B cell (primary cell): ENCODE measurements at regions not wholly inside any gene's neighbourhood (a gene's known extent, or its start where the extent isn't known, plus 50 kb on each side); places are given as distances from the start of the nearest gene placed in this dataset.

Experiments used
- ATAC-seq: fragments of 200-7000 bp; cut with Tn5 transposase; one replicate; pipeline ENCODE4 v1.10.0; 2021; ENCODE audit warnings: low read depth, mild to moderate bottlenecking, moderate number of reproducible peaks, moderate library complexity
- CTCF ChIA-PET: fragments of 350-600 bp; sonication (Branson Sonifier 250); formaldehyde crosslinking; loops from one replicate; lab custom pipeline; 2021; ENCODE audit warnings: antibody characterized with exemption, inconsistent platforms; lab: Charles Lee
- POLR2A ChIA-PET: fragments of 350-600 bp; sonication (Branson Sonifier 250); formaldehyde crosslinking; loops from one replicate; lab custom pipeline; 2021; ENCODE audit warnings: antibody characterized with exemption; lab: Charles Lee
- DNase-seq: peaks from one replicate; pipeline ENCODE4 v3.0.0; 2013
- H2AFZ ChIP-seq: 2 replicates; pipeline ENCODE4 v1.6.1; 2012; ENCODE audit warnings: mild to moderate bottlenecking, low read depth, low read length; ENCODE audit not compliant: insufficient read depth, poor library complexity, severe bottlenecking
- H3K27ac ChIP-seq, 2 donors: 1 replicate in 1 of 2; 2 replicates in 1 of 2; pipeline ENCODE4 v1.5.1; 2012 to 2013; ENCODE audit warnings: low read length in 2 of 2, mild to moderate bottlenecking in 2 of 2, moderate library complexity in 1 of 2
- H3K27me3 ChIP-seq, 4 experiments: fragments of 200-600 bp in 1 of 4; sonication (generic) in 1 of 4; replicated peaks in 1 of 4; 1 replicate in 2 of 4; 2 replicates in 2 of 4; pipeline versions ENCODE4 v1.6.1 to v1.7.0; 2013 to 2016; ENCODE audit warnings: low read length in 3 of 4, mild to moderate bottlenecking in 2 of 4, mixed read lengths in 1 of 4, moderate library complexity in 1 of 4; ENCODE audit not compliant: insufficient read depth in 4 of 4, control insufficient read depth in 3 of 4; ENCODE audit errors: control extremely low read depth in 1 of 4
- H3K36me3 ChIP-seq, 2 experiments: replicated peaks in 1 of 2; 1 replicate in 1 of 2; 2 replicates in 1 of 2; pipeline versions ENCODE4 v1.6.1 to v1.7.1; 2013; ENCODE audit warnings: low read length in 1 of 2; ENCODE audit not compliant: insufficient read depth in 2 of 2, control insufficient read depth in 1 of 2; ENCODE audit errors: control extremely low read depth in 1 of 2, extremely low read depth in 1 of 2
- H3K4me1 ChIP-seq, 2 donors: fragments of 200-600 bp in 1 of 2; sonication (generic) in 1 of 2; 1 replicate in 1 of 2; 2 replicates in 1 of 2; pipeline versions ENCODE4 v1.5.1 to v1.6.1; 2013 to 2017; ENCODE audit warnings: low read length in 2 of 2; ENCODE audit not compliant: control insufficient read depth in 2 of 2, insufficient read depth in 2 of 2
- H3K4me2 ChIP-seq: replicated peaks from 2 replicates; pipeline ENCODE3; 2012; ENCODE audit warnings: mild to moderate bottlenecking, low read depth, low read length; ENCODE audit not compliant: poor library complexity, severe bottlenecking
- H3K4me3 ChIP-seq, 5 experiments: fragments of 200-600 bp in 1 of 5; sonication (generic) in 1 of 5; 1 replicate in 3 of 5; 2 replicates in 2 of 5; pipeline versions ENCODE4 v1.5.1 to v1.7.0; 2011 to 2016; ENCODE audit warnings: low read length in 4 of 5, mild to moderate bottlenecking in 4 of 5, low read depth in 2 of 5, control low read depth in 1 of 5, moderate library complexity in 1 of 5; ENCODE audit not compliant: insufficient read depth in 1 of 5; ENCODE audit errors: control extremely low read depth in 1 of 5, extremely low read depth in 1 of 5
- H3K79me2 ChIP-seq: fragments of 200-600 bp; sonication (generic); one replicate; pipeline ENCODE4 v1.6.0; 2016; ENCODE audit warnings: low read length; ENCODE audit not compliant: control insufficient read depth, insufficient read depth
- H3K9ac ChIP-seq: fragments of 200-600 bp; sonication (generic); 2 replicates; pipeline ENCODE4 v1.6.1; 2017; ENCODE audit warnings: mild to moderate bottlenecking, low read length, moderate library complexity
- H3K9me3 ChIP-seq, 3 donors: one replicate each; pipeline versions ENCODE4 v1.6.1 to v1.7.1; 2013; ENCODE audit warnings: low read length in 2 of 3; ENCODE audit not compliant: control insufficient read depth in 2 of 3, insufficient read depth in 1 of 3; ENCODE audit errors: control extremely low read depth in 1 of 3
- H4K20me1 ChIP-seq: 2 replicates; pipeline ENCODE4 v1.6.0; 2012; ENCODE audit warnings: mild to moderate bottlenecking, low read length; ENCODE audit not compliant: insufficient read depth, control insufficient read depth, poor library complexity, severe bottlenecking
- H3K27ac Mint-ChIP-seq: one replicate; pipeline ENCODE4 v1.8.0; 2021; ENCODE audit warnings: mixed read lengths
- H3K27me3 Mint-ChIP-seq: one replicate; pipeline ENCODE4 v1.8.0; 2021; ENCODE audit warnings: mixed read lengths
- H3K4me1 Mint-ChIP-seq: one replicate; pipeline ENCODE4 v1.8.0; 2021; ENCODE audit warnings: mixed read lengths
- H3K4me3 Mint-ChIP-seq: one replicate; pipeline ENCODE4 v1.8.0; 2021; ENCODE audit warnings: mixed read lengths
- H3K9me3 Mint-ChIP-seq: one replicate; pipeline ENCODE4 v1.8.0; 2022; ENCODE audit warnings: mixed read lengths; ENCODE audit not compliant: insufficient read depth
- CTCF ChIP-seq: fragments of 200-600 bp; IDR thresholded peaks from one replicate; pipeline ENCODE4 v1.8.0; 2022; ENCODE audit warnings: antibody characterized with exemption, mild to moderate bottlenecking
- EZH2 ChIP-seq: IDR thresholded peaks from 2 replicates; pipeline ENCODE4 v1.6.1; 2012; ENCODE audit warnings: borderline replicate concordance, low read depth, mild to moderate bottlenecking, moderate library complexity, low read length; ENCODE audit not compliant: insufficient read depth, poor library complexity, severe bottlenecking
- WGBS: methylation state at CpG from one replicate; pipeline ENCODE4 v1.1.5; 2013; ENCODE audit warnings: missing lambda C conversion rate; ENCODE audit not compliant: insufficient coverage; 5-methylcytosine and 5-hydroxymethylcytosine counted together
- intact Hi-C: fragments of 100-400 bp; cut with micrococcal nuclease; formaldehyde crosslinking; loops from one replicate; pipeline ENCODE4 v1.10.0; 2022

DNA sequence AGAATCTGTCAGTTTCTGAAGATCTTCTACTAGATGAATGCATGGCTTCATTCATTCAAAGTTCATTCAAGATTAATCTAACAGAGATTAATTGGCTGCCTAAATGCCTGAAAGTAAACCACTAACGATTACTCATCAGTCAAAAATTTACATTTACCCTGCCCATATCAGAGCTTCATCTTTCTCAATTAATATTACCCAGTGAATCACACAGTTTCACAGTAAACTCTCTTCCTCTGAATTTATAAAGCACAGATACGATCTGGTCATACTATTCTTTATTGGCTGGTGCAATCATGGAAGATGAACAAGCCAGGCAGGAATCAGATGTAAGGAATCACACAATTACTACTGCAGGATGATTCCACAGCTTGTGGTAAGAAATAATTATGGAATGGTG, 377.7 kb downstream of the SLC16A7 start:
- ATAC-seq: no peak
- POLR2A ChIA-PET: no interaction called here
- TF ChIP-seq CTCF (no peak), EZH2 (no peak)

GRCh38 chr12:59977779-59978178, 381.9 kb downstream of the SLC16A7 start:
- H3K27me3 Mint-ChIP-seq: no peaks in the 10 kb centered on the region
- no peaks in the 10 kb centered on the region for H3K36me3 ChIP-seq
- ATAC-seq (no peak), DNase-seq (no peak)
- CTCF ChIA-PET: no interaction called here
- no peaks in the 10 kb centered on the region for H3K9me3 Mint-ChIP-seq
- 67% methylated on average over 3 of the region's 4 CpGs for WGBS
- no peaks in the 10 kb centered on the region for H3K79me2 ChIP-seq
- no peaks in the 10 kb centered on the region for H3K4me1 ChIP-seq
- H3K4me1 Mint-ChIP-seq: no peaks in the 10 kb centered on the region
- no peaks in the 10 kb centered on the region for H3K9me3 ChIP-seq
- no peak overlapping the region for H3K4me3 ChIP-seq
- no peak overlapping the region for H3K27ac ChIP-seq
- H3K27ac Mint-ChIP-seq: no peak overlapping the region
- no peaks in the 10 kb centered on the region for H4K20me1 ChIP-seq
- no peak overlapping the region for H3K9ac ChIP-seq
- POLR2A ChIA-PET: no interaction called here
- H3K27me3 ChIP-seq: no peaks in the 10 kb centered on the region
- no peak overlapping the region for H2AFZ ChIP-seq
- TF ChIP-seq EZH2 (no peak), CTCF (no peak)
- H3K4me3 Mint-ChIP-seq: no peak overlapping the region
- H3K4me2 ChIP-seq: no peak overlapping the region
- intact Hi-C loops: no loop called here

More for the DNA sequence above, 377.7 kb downstream of the SLC16A7 start:
- no peaks in the 10 kb centered on the region for H3K79me2 ChIP-seq
- no peaks in the 10 kb centered on the region for H3K36me3 ChIP-seq
- no peak overlapping the region for H3K27ac Mint-ChIP-seq
- H4K20me1 ChIP-seq: no peaks in the 10 kb centered on the region
- H3K4me1 ChIP-seq: no peaks in the 10 kb centered on the region
- no peak overlapping the region for H2AFZ ChIP-seq
- H3K9me3 ChIP-seq: no peaks in the 10 kb centered on the region
- no peak overlapping the region for H3K4me2 ChIP-seq
- no peak overlapping the region for H3K4me3 Mint-ChIP-seq
- no peak overlapping the region for H3K4me3 ChIP-seq
- no peaks in the 10 kb centered on the region for H3K27me3 ChIP-seq
- no peak overlapping the region for H3K9ac ChIP-seq
- CTCF ChIA-PET: no interaction called here
- H3K27ac ChIP-seq: no peak overlapping the region
- WGBS: 83% methylated on average over 1 of the region's 2 CpGs
- no peak for DNase-seq
- no peaks in the 10 kb centered on the region for H3K4me1 Mint-ChIP-seq
- intact Hi-C loops: no loop called here
- H3K27me3 Mint-ChIP-seq: no peaks in the 10 kb centered on the region
- H3K9me3 Mint-ChIP-seq: no peaks in the 10 kb centered on the region
